ENCODE measurements at regions not wholly inside any gene's neighbourhood (a gene's known extent, or its start where the extent isn't known, plus 50 kb on each side); places are given as distances from the start of the nearest gene placed in this dataset.

- no peak for ATAC-seq (replicated peaks)
- DNase-seq: no peak
Measured at GRCh38 chrX:42930071-42930470, 152.1 kb upstream of the PPP1R2C start.

GRCh38 chrX:42930951-42931350, 153.0 kb upstream of the PPP1R2C start:
- ATAC-seq (replicated peaks): no peak
- DNase-seq: no peak
- H3K4me1 Mint-ChIP-seq: peaks cover 19 to 30% of the 10 kb centered on the region in 2 donors
- no peak overlapping the region for H3K27ac Mint-ChIP-seq
- peaks cover 0 to 4% of the 10 kb centered on the region in 2 donors for H3K36me3 Mint-ChIP-seq
- H3K9me3 Mint-ChIP-seq: peaks cover 0 to 3% of the 10 kb centered on the region in 2 donors
- no peak overlapping the region for H3K4me3 Mint-ChIP-seq
- no peaks in the 10 kb centered on the region for H3K27me3 Mint-ChIP-seq

More at GRCh38 chrX:42930071-42930470, 152.1 kb upstream of the PPP1R2C start:
- Mint-ChIP-seq H3K27ac (no peak overlapping the region), H3K4me3 (no peak overlapping the region), H3K36me3 (peaks cover 0 to 4% of the 10 kb centered on the region in 2 donors), H3K9me3 (peaks cover 0 to 3% of the 10 kb centered on the region in 2 donors), H3K4me1 (peaks cover 18 to 24% of the 10 kb centered on the region in 2 donors), H3K27me3 (no peaks in the 10 kb centered on the region)

GRCh38 chrX:42933187-42933586, 155.2 kb upstream of the PPP1R2C start:
- Mint-ChIP-seq H3K27me3 (no peaks in the 10 kb centered on the region), H3K36me3 (peaks cover under 1 to 4% of the 10 kb centered on the region in 2 donors), H3K9me3 (peaks cover 0 to 3% of the 10 kb centered on the region in 2 donors), H3K27ac (no peak overlapping the region), H3K4me1 (peaks cover 19 to 31% of the 10 kb centered on the region in 2 donors), H3K4me3 (no peak overlapping the region)
- ATAC-seq (replicated peaks) (no peak), DNase-seq (no peak)

- ATAC-seq (replicated peaks) (peak; percentile 93 to 94), DNase-seq (peak; percentile 51)
- H3K9me3 Mint-ChIP-seq: peaks cover 5 to 8% of the 10 kb centered on the region in 2 donors
- peak overlapping the region; percentile 44 to 51 for H3K4me3 Mint-ChIP-seq
- H3K36me3 Mint-ChIP-seq: peaks cover 8 to 11% of the 10 kb centered on the region in 2 donors
- peaks cover 19 to 36% of the 10 kb centered on the region in 2 donors for H3K4me1 Mint-ChIP-seq
- peak overlapping the region; percentile 31 for H3K27ac Mint-ChIP-seq
- no peaks in the 10 kb centered on the region for H3K27me3 Mint-ChIP-seq
Measured at GRCh38 chrX:42934020-42934726, 156.2 kb upstream of the PPP1R2C start.

- ATAC-seq (replicated peaks) (no peak), DNase-seq (no peak)
- no peak overlapping the region for H3K4me3 Mint-ChIP-seq
- peak overlapping the region; percentile 56 for H3K27ac Mint-ChIP-seq
- H3K9me3 Mint-ChIP-seq: peaks cover 8 to 10% of the 10 kb centered on the region in 2 donors
- peaks cover 20 to 39% of the 10 kb centered on the region in 2 donors for H3K4me1 Mint-ChIP-seq
- peaks cover 7 to 14% of the 10 kb centered on the region in 2 donors for H3K36me3 Mint-ChIP-seq
- H3K27me3 Mint-ChIP-seq: no peaks in the 10 kb centered on the region
Measured at GRCh38 chrX:42941671-42942070, 163.7 kb upstream of the PPP1R2C start.

DNA sequence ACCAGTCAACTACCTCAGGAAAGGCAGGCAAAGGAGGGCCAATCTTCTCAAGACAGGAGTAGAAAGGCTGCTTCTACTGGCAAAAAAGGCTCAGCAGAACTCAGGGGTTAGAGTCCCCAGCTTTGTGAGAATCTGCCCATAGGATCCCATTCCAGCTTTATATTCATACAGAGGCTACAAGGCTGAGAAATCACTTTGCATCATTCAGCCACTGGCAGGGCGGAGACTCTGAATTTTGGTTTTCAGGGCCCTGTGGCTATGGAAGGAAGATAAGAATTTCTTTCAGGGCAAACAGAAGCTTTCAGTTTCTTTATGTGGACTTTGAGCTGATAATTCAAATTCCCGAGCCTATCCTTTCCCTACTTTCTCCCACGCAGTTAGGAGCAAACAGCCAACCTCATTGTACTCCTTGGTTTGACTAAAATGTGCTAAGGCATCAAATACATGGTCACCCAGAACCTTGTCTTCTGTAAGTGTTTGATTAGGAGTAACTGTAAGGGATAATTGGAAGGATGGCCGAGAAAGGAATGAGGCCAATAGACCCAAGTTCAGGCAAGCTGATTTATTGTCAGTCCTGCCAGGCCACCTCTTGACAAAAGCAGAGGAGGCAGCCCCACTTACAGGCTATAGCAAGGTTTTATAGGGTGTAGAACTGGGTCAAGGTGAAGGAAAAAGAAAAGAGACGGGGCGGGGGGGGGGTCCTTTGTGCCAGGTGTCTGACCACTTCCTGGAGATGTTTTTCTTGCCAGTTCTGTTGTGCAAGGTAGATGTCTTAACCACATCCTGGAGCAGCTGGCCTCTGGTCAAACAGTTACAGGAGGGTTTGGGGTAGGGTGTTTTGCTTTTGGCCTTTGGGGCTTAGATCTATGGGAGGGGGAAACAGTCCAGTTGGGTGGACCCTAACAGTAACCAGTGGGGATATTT, 165.3 kb upstream of the PPP1R2C start:
- Mint-ChIP-seq H3K27ac (peak overlapping the region; percentile 85), H3K4me1 (peaks cover 20 to 47% of the 10 kb centered on the region in 2 donors), H3K36me3 (peaks cover 8 to 19% of the 10 kb centered on the region in 2 donors), H3K9me3 (peaks cover 8 to 12% of the 10 kb centered on the region in 2 donors), H3K27me3 (no peaks in the 10 kb centered on the region), H3K4me3 (no peak overlapping the region)
- no peak for DNase-seq
- peak; percentile 76 to 77 for ATAC-seq (replicated peaks)

- Mint-ChIP-seq H3K27me3 (no peaks in the 10 kb centered on the region), H3K9me3 (peaks cover 4 to 8% of the 10 kb centered on the region in 2 donors), H3K27ac (no peak overlapping the region), H3K4me3 (no peak overlapping the region), H3K4me1 (peaks cover 21 to 49% of the 10 kb centered on the region in 2 donors), H3K36me3 (peaks cover 9 to 21% of the 10 kb centered on the region in 2 donors)
- DNase-seq: no peak
- peak; percentile 14 to 16 for ATAC-seq (replicated peaks)
Measured at GRCh38 chrX:42944381-42944998, 166.5 kb upstream of the PPP1R2C start.

GRCh38 chrX:42946544-42947194, 168.7 kb upstream of the PPP1R2C start:
- no peak for ATAC-seq (replicated peaks)
- Mint-ChIP-seq H3K27ac (peak overlapping the region; percentile 1), H3K4me1 (peaks cover 17 to 51% of the 10 kb centered on the region in 2 donors), H3K36me3 (peaks cover 9 to 14% of the 10 kb centered on the region in 2 donors), H3K27me3 (no peaks in the 10 kb centered on the region), H3K4me3 (no peak overlapping the region), H3K9me3 (peaks cover 4 to 7% of the 10 kb centered on the region in 2 donors)
- no peak for DNase-seq

DNA sequence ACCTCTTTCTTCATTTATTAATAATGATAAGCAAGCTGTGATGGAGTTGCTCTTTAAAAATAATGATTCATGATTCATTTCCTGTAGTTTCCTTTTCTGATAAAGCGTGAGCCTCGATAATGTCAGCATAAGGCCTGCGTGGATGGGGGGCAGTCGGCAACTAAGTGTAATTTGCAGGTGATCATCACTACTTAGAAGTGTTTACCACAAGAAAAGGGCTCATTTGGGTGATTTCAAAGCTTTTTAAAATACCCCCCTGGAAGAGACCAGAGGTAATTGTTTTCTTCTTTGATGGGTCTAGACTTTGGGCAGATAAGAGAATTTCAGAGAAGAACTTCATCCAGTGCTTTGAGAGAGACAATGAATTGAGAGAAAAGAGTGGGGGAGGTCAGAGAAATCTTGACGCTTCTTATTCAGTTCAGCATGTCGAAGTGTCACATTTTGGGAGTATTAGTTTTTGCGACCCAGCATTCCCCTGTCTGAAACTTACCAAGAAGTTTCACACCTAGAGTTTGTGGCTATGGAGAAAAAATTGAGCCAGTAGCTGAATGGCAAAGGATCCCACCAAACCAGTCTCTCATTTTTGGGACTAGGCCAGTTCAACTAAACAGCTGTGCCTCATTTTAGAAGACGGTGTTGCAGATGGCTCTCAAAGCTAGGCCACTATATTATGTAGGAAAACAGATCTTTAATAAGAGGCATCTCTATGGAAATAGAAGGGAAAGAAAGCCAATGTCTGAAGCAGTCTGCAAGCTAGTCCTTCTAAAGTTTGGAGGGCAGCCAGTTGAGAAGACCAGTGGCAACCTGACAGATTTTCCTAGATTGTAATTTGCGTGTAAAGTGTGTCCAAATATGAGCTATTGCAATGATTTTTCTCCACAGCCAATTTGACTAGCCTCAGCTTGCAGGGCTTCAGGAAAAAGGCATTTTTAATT, 171.0 kb upstream of the PPP1R2C start:
- DNase-seq (no peak), ATAC-seq (replicated peaks) (no peak)
- Mint-ChIP-seq H3K4me1 (peaks cover 6 to 43% of the 10 kb centered on the region in 2 donors), H3K27me3 (no peaks in the 10 kb centered on the region), H3K4me3 (no peak overlapping the region), H3K36me3 (peaks cover 10 to 19% of the 10 kb centered on the region in 2 donors), H3K27ac (no peak overlapping the region), H3K9me3 (peaks cover 4 to 7% of the 10 kb centered on the region in 2 donors)

DNA sequence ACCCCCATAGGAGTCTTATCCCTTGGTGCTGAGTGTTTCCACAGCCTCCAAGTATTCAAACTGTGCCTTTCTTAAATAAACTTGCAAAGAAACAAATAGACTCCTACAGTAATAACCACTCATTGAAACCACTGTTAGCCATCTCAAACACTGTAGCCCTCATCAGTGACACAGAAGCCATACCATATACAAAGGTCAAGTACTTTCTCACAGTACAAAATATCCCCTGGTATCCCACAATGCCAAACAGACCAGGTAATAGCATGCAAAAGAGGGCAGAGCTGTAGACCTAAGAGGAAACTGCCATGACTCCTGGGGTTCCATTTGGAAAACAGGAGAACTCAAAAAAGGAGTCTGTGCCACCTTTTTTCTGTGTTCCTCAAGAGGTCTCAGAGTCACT, 173.8 kb upstream of the PPP1R2C start:
- DNase-seq: no peak
- H3K4me1 Mint-ChIP-seq: peaks cover 10 to 44% of the 10 kb centered on the region in 2 donors
- H3K4me3 Mint-ChIP-seq: no peak overlapping the region

DNA sequence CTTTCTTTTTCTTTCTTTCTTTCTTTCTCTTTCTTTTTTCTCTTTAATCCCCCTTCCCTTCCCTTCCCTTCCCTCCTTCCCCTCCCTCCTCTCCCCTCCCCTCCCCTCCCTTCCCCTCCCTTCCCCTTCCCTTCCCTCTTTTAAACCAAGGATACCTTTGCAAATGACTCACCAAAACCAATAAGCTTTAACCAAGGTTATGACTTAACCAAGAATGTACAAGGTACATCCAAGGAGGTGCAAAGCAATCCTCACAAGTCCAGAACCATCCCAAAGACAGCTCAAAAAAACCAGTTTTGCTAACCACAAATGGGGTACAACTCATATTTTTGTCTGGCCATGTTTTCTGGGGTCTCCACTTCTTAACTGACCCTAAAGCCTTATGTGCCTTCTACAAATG, 174.7 kb upstream of the PPP1R2C start:
- H3K36me3 Mint-ChIP-seq: peaks cover 10 to 13% of the 10 kb centered on the region in 2 donors
- H3K9me3 Mint-ChIP-seq: peaks cover 0 to 2% of the 10 kb centered on the region in 2 donors
- H3K4me1 Mint-ChIP-seq: peaks cover 10 to 37% of the 10 kb centered on the region in 2 donors
- no peak for ATAC-seq (replicated peaks)
- no peaks in the 10 kb centered on the region for H3K27me3 Mint-ChIP-seq
- DNase-seq: no peak
- H3K27ac Mint-ChIP-seq: peak overlapping the region; percentile 66
- H3K4me3 Mint-ChIP-seq: no peak overlapping the region

More for the DNA sequence above, 173.8 kb upstream of the PPP1R2C start:
- Mint-ChIP-seq H3K27me3 (no peaks in the 10 kb centered on the region), H3K27ac (peak overlapping the region; percentile 37), H3K9me3 (peaks cover 0 to 3% of the 10 kb centered on the region in 2 donors), H3K36me3 (peaks cover 10 to 19% of the 10 kb centered on the region in 2 donors)
- ATAC-seq (replicated peaks): peak; percentile 33 to 46

GRCh38 chrX:42954880-42955279, 176.9 kb upstream of the PPP1R2C start:
- peaks cover 0 to 3% of the 10 kb centered on the region in 2 donors for H3K9me3 Mint-ChIP-seq
- peak overlapping the region; percentile 79 for H3K27ac Mint-ChIP-seq
- peaks cover 10 to 28% of the 10 kb centered on the region in 2 donors for H3K4me1 Mint-ChIP-seq
- ATAC-seq (replicated peaks): peak; percentile 46 to 52
- H3K36me3 Mint-ChIP-seq: peaks cover 5 to 8% of the 10 kb centered on the region in 2 donors
- no peak for DNase-seq
- H3K27me3 Mint-ChIP-seq: no peaks in the 10 kb centered on the region
- H3K4me3 Mint-ChIP-seq: peak overlapping the region in 1 of 2 donors; percentile 4
